ENCODE measurements at regions not wholly inside any gene's neighbourhood (a gene's known extent, or its start where the extent isn't known, plus 50 kb on each side); places are given as distances from the start of the nearest gene placed in this dataset.

DNA sequence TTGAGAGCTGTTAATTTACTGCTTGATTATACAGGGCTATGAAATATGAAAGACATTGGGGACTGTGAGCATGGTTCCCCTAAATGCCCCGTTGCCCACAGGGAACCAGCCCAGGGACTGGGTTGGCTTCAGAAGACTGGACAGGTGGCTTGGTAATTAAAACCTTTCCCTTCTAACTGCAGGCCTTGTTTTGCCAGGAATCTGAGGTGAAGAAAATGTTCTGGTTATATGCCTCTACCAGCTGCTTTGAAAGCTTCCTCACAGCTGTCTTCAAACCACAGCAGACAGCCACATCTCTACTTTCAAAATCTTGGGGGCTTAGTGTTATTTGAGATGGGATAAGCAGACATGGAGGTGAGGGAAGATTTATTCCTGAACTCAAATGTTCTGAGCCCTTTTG lies 153.3 kb upstream of the SPRY4 start:
- H3K4me2 ChIP-seq (ENCODE audit: low read length) = no peak overlapping the region
- H3K4me3 ChIP-seq (ENCODE audit: low read length) = no peak overlapping the region
- no peaks in the 10 kb centered on the region; the same call in 1 of the 2 replicates for H3K9me3 ChIP-seq (ENCODE audit: insufficient read depth, low read length)
- TF ChIP-seq CTCF (IDR thresholded peaks at IDR 0.05; ENCODE audit: low read depth, low read length) = no peak
- TF ChIP-seq EZH2phosphoT487 (IDR thresholded peaks at IDR 0.05; ENCODE audit: low read depth) = no peak
- H3K27me3 ChIP-seq (ENCODE audit: low read depth, low read length) = no peaks in the 10 kb centered on the region
- H2AFZ ChIP-seq (ENCODE audit: low read depth, low read length) = no peak overlapping the region
- no peaks in the 10 kb centered on the region for H4K20me1 ChIP-seq (ENCODE audit: insufficient read depth, low read length)
- H3K36me3 ChIP-seq (replicated peaks; ENCODE audit: low read depth, low read length) = no peaks in the 10 kb centered on the region
- peaks cover 28% of the 10 kb centered on the region for H3K4me1 ChIP-seq (ENCODE audit: low read length)
- H3K79me2 ChIP-seq (ENCODE audit: low read length) = no peaks in the 10 kb centered on the region
- H3K9ac ChIP-seq (ENCODE audit: low read length) = no peak overlapping the region
- H3K27ac ChIP-seq (ENCODE audit: low read length) = no peak overlapping the region

GRCh38 chr5:142475102-142475513 lies 150.3 kb upstream of the SPRY4 start:
- no peaks in the 10 kb centered on the region for H3K79me2 ChIP-seq (ENCODE audit: low read length)
- no peak overlapping the region for H2AFZ ChIP-seq (ENCODE audit: low read depth, low read length)
- no peaks in the 10 kb centered on the region; the same call in 1 of the 2 replicates for H3K9me3 ChIP-seq (ENCODE audit: insufficient read depth, low read length)
- no peaks in the 10 kb centered on the region for H4K20me1 ChIP-seq (ENCODE audit: insufficient read depth, low read length)
- no peaks in the 10 kb centered on the region for H3K27me3 ChIP-seq (ENCODE audit: low read depth, low read length)
- peaks cover 3% of the 10 kb centered on the region; the same call in 1 of the 2 replicates for H3K4me1 ChIP-seq (ENCODE audit: low read length)
- no peak overlapping the region for H3K4me2 ChIP-seq (ENCODE audit: low read length)
- no peak overlapping the region for H3K27ac ChIP-seq (ENCODE audit: low read length)
- no peaks in the 10 kb centered on the region for H3K36me3 ChIP-seq (replicated peaks; ENCODE audit: low read depth, low read length)
- no peak overlapping the region for H3K4me3 ChIP-seq (ENCODE audit: low read length)
- TF ChIP-seq CTCF (IDR thresholded peaks at IDR 0.05; ENCODE audit: low read depth, low read length) = no peak
- no peak for TF ChIP-seq EZH2phosphoT487 (IDR thresholded peaks at IDR 0.05; ENCODE audit: low read depth)
- H3K9ac ChIP-seq (ENCODE audit: low read length) = no peak overlapping the region

DNA sequence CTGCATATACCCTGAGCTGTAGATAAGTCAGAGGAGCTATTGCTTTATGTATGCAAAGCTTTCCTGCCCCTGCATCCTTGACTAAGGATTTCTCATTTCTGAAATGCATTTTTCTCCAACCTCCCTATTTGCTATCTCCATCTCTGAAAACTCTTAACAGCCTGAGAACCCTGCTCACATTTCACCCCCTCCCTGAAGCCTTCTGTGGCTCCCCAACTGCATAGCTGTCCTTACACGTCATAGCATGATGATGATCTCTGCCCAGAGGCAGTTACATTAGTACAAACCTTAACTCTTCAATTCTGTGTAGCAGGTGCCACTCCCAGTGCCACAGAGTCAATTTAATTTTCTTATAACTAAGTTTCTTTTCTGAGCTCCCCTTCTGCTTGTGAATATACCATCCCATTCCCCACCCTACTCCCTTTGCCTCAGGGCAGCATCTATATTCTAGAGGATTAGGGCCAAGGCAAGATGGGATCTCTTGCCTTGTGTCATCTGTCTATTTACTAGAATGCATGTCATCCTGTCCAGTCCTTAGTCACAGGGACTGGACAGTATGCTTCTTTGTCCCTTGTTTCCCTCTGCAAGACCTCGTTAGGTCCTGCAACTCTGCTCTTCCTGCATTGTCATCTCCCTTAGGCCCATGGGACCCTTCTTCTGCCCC lies 149.7 kb upstream of the SPRY4 start:
- Histone ChIP-seq H3K27ac (ENCODE audit: low read length) (no peak overlapping the region), H3K4me3 (ENCODE audit: low read length) (no peak overlapping the region), H3K36me3 (replicated peaks; ENCODE audit: low read depth, low read length) (no peaks in the 10 kb centered on the region), H3K4me2 (ENCODE audit: low read length) (no peak overlapping the region), H3K9me3 (ENCODE audit: insufficient read depth, low read length) (no peaks in the 10 kb centered on the region; the same call in 1 of the 2 replicates), H3K27me3 (ENCODE audit: low read depth, low read length) (no peaks in the 10 kb centered on the region), H3K9ac (ENCODE audit: low read length) (no peak overlapping the region), H3K79me2 (ENCODE audit: low read length) (no peaks in the 10 kb centered on the region), H4K20me1 (ENCODE audit: insufficient read depth, low read length) (no peaks in the 10 kb centered on the region), H3K4me1 (ENCODE audit: low read length) (no peaks in the 10 kb centered on the region), H2AFZ (ENCODE audit: low read depth, low read length) (no peak overlapping the region)
- TF ChIP-seq CTCF (IDR thresholded peaks at IDR 0.05; ENCODE audit: low read depth, low read length) (no peak), EZH2phosphoT487 (IDR thresholded peaks at IDR 0.05; ENCODE audit: low read depth) (no peak)

GRCh38 chr5:142473038-142473437 lies 148.2 kb upstream of the SPRY4 start:
- no peak overlapping the region for H3K9ac ChIP-seq (ENCODE audit: low read length)
- no peaks in the 10 kb centered on the region for H3K36me3 ChIP-seq (replicated peaks; ENCODE audit: low read depth, low read length)
- H3K4me3 ChIP-seq (ENCODE audit: low read length) = no peak overlapping the region
- no peaks in the 10 kb centered on the region for H3K27me3 ChIP-seq (ENCODE audit: low read depth, low read length)
- no peak overlapping the region for H2AFZ ChIP-seq (ENCODE audit: low read depth, low read length)
- H4K20me1 ChIP-seq (ENCODE audit: insufficient read depth, low read length) = no peaks in the 10 kb centered on the region
- TF ChIP-seq CTCF (IDR thresholded peaks at IDR 0.05; ENCODE audit: low read depth, low read length) (no peak), EZH2phosphoT487 (IDR thresholded peaks at IDR 0.05; ENCODE audit: low read depth) (no peak)
- no peak overlapping the region for H3K4me2 ChIP-seq (ENCODE audit: low read length)
- H3K79me2 ChIP-seq (ENCODE audit: low read length) = no peaks in the 10 kb centered on the region
- H3K27ac ChIP-seq (ENCODE audit: low read length) = no peak overlapping the region
- no peaks in the 10 kb centered on the region for H3K4me1 ChIP-seq (ENCODE audit: low read length)
- H3K9me3 ChIP-seq (ENCODE audit: insufficient read depth, low read length) = no peaks in the 10 kb centered on the region
